OCI-M2 (cell line): ENCODE measurements at regions not wholly inside any gene's neighbourhood (a gene's known extent, or its start where the extent isn't known, plus 50 kb on each side); places are given as distances from the start of the nearest gene placed in this dataset.

ENCODE experiments used
- DNase-seq: peaks from one replicate; lab custom pipeline; 2025; ENCODE audit not compliant: unreplicated experiment; lab: John Stamatoyannopoulos, UW

- no peak for DNase-seq
Measured at GRCh38 chr9:78491402-78491801, 194.5 kb downstream of the PSAT1 start.

- DNase-seq: no peak
Measured at GRCh38 chr9:78493166-78493742, 196.3 kb downstream of the PSAT1 start.

GRCh38 chr9:78502566-78502965 lies 205.6 kb downstream of the PSAT1 start:
- no peak for DNase-seq

- DNase-seq: no peak
Measured at GRCh38 chr9:78505546-78505945, 208.6 kb downstream of the PSAT1 start.

- no peak for DNase-seq
Measured at GRCh38 chr9:78507037-78507436, 210.1 kb downstream of the PSAT1 start.

GRCh38 chr9:78510035-78510434 lies 213.1 kb downstream of the PSAT1 start:
- DNase-seq: no peak

- no peak for DNase-seq
Measured at GRCh38 chr9:78515108-78515507, 218.2 kb downstream of the PSAT1 start.

GRCh38 chr9:78519786-78520185 lies 222.9 kb downstream of the PSAT1 start:
- no peak for DNase-seq

GRCh38 chr9:78521680-78522079 lies 224.8 kb downstream of the PSAT1 start:
- DNase-seq: no peak

GRCh38 chr9:78525986-78526560 lies 229.1 kb downstream of the PSAT1 start:
- no peak for DNase-seq

- DNase-seq: no peak
Measured at GRCh38 chr9:78533500-78533899, 236.6 kb downstream of the PSAT1 start.

GRCh38 chr9:78539188-78539587 lies 242.3 kb downstream of the PSAT1 start:
- no peak for DNase-seq

GRCh38 chr9:78539904-78540303 lies 243.0 kb downstream of the PSAT1 start:
- DNase-seq: no peak

GRCh38 chr9:78541868-78542443 lies 245.0 kb downstream of the PSAT1 start:
- DNase-seq: no peak

- DNase-seq: no peak
Measured at GRCh38 chr9:78542491-78543181, 245.7 kb downstream of the PSAT1 start.

GRCh38 chr9:78543353-78543752 lies 246.4 kb downstream of the PSAT1 start:
- DNase-seq: no peak

GRCh38 chr9:78544230-78544629 lies 247.3 kb downstream of the PSAT1 start:
- DNase-seq: no peak

GRCh38 chr9:78547831-78548230 lies 250.9 kb downstream of the PSAT1 start:
- no peak for DNase-seq

- no peak for DNase-seq
Measured at GRCh38 chr9:78548670-78549069, 251.7 kb downstream of the PSAT1 start.

- DNase-seq: no peak
Measured at GRCh38 chr9:78549711-78550110, 252.8 kb downstream of the PSAT1 start.

GRCh38 chr9:78552802-78553201 lies 255.9 kb downstream of the PSAT1 start:
- DNase-seq: no peak

GRCh38 chr9:78557540-78557939 lies 260.6 kb downstream of the PSAT1 start:
- no peak for DNase-seq
